Gastroesophageal sphincter (tissue), 3 donors: ENCODE measurements at regions not wholly inside any gene's neighbourhood (a gene's known extent, or its start where the extent isn't known, plus 50 kb on each side); places are given as distances from the start of the nearest gene placed in this dataset.

Source experiments
- EP300 ChIP-seq: sonication (generic); formaldehyde crosslinking; IDR thresholded peaks from one replicate; pipeline ENCODE4 v1.6.1; 2017; ENCODE audit warnings: antibody characterized with exemption, mild to moderate bottlenecking
- POLR2A ChIP-seq, 2 donors: fragments of 450-650 bp; IDR thresholded peaks; one replicate each; pipeline ENCODE4 v1.6.1; 2017; ENCODE audit warnings: antibody characterized with exemption in 2 of 2, mild to moderate bottlenecking in 2 of 2, moderate library complexity in 1 of 2
- POLR2AphosphoS5 ChIP-seq: sonication (generic); formaldehyde crosslinking; IDR thresholded peaks from one replicate; pipeline ENCODE4 v1.6.1; 2017; ENCODE audit warnings: antibody characterized with exemption
- TF ChIP-seq, protein P1 (sequence below), 4 experiments: fragments of 200-600 bp in 2 of 4; fragments of 450-650 bp in 2 of 4; sonication (generic) in 1 of 4; IDR thresholded peaks; one replicate each; pipeline ENCODE4 v1.5.1; 2017 to 2019; ENCODE audit warnings: antibody characterized with exemption in 4 of 4, mild to moderate bottlenecking in 2 of 4, moderate library complexity in 2 of 4

DNA sequence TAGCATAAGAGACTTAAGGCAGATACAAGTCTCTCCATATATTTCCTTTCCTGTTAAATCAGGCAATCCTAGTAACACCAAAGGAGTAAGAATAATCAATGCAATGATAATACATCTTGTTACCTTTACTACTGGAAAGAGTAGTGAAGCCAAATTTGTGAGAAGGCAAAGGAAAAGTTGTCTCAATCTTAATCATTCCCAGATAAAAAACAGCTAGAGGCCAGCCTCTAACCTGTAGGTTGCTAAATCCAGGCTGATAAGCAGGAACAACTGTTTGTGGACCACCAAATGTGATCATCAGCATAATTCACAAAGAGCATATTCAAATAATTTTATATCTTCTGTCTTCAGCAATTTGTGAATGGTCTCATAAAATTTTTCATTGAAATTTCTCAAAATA, 189.2 kb upstream of the ADGRB3 start:
- TF ChIP-seq POLR2AphosphoS5, result no peak
- TF ChIP-seq, protein P1, sequence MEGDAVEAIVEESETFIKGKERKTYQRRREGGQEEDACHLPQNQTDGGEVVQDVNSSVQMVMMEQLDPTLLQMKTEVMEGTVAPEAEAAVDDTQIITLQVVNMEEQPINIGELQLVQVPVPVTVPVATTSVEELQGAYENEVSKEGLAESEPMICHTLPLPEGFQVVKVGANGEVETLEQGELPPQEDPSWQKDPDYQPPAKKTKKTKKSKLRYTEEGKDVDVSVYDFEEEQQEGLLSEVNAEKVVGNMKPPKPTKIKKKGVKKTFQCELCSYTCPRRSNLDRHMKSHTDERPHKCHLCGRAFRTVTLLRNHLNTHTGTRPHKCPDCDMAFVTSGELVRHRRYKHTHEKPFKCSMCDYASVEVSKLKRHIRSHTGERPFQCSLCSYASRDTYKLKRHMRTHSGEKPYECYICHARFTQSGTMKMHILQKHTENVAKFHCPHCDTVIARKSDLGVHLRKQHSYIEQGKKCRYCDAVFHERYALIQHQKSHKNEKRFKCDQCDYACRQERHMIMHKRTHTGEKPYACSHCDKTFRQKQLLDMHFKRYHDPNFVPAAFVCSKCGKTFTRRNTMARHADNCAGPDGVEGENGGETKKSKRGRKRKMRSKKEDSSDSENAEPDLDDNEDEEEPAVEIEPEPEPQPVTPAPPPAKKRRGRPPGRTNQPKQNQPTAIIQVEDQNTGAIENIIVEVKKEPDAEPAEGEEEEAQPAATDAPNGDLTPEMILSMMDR (IDR thresholded peaks at IDR 0.05), result no peak
- no peak for TF ChIP-seq POLR2A (IDR thresholded peaks at IDR 0.05)
- no peak for TF ChIP-seq EP300
